MG63 (cell line): ENCODE measurements at regions not wholly inside any gene's neighbourhood (a gene's known extent, or its start where the extent isn't known, plus 50 kb on each side); places are given as distances from the start of the nearest gene placed in this dataset.
"Not testable (repeated sequence)": the region's sequence is repeated elsewhere in the genome, so short reads cannot be mapped to it uniquely, and the experiment has no call there.

Experiments
- DNase-seq: peaks from one replicate; pipeline ENCODE4 v3.0.0-alpha.2; 2020
- H3K27me3 ChIP-seq: fragments of 250-450 bp; sonication (Bioruptor Pico); 2 replicates; pipeline ENCODE4 v1.5.1; 2020; ENCODE audit warnings: mild to moderate bottlenecking, moderate library complexity
- H3K36me3 ChIP-seq: fragments of 250-450 bp; sonication (Bioruptor Pico); 2 replicates; pipeline ENCODE4 v1.5.1; 2020; ENCODE audit warnings: mild to moderate bottlenecking, moderate library complexity
- H3K4me3 ChIP-seq: fragments of 250-450 bp; sonication (Bioruptor Pico); 2 replicates; pipeline ENCODE4 v1.5.1; 2020; ENCODE audit warnings: mild to moderate bottlenecking, moderate library complexity
- H3K9me3 ChIP-seq: fragments of 250-450 bp; sonication (Bioruptor Pico); 2 replicates; pipeline ENCODE4 v1.5.1; 2020; ENCODE audit warnings: mild to moderate bottlenecking, moderate library complexity

DNA sequence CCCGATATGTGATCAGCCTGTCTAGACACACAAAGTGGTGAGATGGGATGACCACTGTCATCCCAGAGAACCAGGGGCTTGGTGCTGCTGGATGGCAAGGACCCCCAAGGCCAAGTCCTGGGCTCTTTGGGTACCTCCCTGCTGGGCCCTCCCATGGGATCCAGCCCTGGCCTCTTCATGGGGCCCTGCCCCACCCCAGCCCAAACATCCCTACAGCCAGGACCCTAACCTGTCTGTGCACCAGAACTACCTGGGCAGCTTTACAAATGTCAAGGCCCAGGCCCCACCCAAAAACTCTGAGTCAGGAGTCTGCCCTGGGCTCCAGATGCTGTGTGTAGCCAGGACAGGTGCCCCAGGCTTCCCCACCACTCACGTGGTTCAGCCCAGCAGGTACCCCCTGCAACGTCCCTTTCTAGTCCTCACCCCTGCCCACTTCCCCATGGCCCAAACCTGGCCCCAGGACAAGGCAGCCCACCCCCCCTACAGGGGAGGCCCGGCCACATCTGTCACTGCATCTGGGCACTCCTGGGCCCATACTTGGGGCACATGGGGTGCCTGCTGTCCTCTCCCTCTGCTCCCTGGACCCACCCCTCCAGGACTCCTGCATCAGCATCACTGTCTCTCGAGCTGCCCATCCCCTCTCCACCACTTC, 233.5 kb downstream of the TUBA3C start:
- no peak overlapping the region for H3K4me3 ChIP-seq
- no peaks in the 10 kb centered on the region for H3K36me3 ChIP-seq
- H3K27me3 ChIP-seq, result no peaks in the 10 kb centered on the region
- H3K9me3 ChIP-seq, result no peaks in the 10 kb centered on the region
- DNase-seq, result no peak

DNA sequence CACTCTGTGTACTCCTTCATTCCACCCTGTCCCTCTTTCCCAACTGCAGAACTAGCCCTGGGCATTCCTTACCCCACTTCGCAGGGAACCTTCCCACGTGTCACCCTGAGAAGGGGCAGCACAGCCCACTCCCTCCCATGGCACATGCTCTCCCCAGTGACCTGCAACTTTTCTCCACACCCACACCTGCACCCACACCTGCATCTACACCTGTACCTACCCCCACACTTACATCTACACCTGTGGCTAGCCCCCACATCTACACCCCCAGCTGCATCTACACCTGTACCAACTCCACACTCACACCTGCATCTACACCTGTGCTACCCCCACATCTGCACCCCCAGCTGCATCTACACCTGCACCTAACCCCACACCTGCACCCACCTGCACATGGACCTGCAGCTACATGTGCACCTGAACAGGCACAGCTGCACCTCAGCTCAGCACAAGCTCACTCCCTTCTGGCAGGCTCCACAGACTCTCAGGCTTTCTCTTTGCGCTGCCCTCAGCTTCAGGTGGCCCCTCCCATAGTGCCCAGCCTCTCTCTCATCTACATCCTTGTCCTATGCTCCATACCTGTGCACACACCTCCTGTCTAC, 234.1 kb downstream of the TUBA3C start:
- Histone ChIP-seq H3K27me3 (no peaks in the 10 kb centered on the region), H3K4me3 (no peak overlapping the region), H3K9me3 (no peaks in the 10 kb centered on the region), H3K36me3 (no peaks in the 10 kb centered on the region)
- no peak for DNase-seq

DNA sequence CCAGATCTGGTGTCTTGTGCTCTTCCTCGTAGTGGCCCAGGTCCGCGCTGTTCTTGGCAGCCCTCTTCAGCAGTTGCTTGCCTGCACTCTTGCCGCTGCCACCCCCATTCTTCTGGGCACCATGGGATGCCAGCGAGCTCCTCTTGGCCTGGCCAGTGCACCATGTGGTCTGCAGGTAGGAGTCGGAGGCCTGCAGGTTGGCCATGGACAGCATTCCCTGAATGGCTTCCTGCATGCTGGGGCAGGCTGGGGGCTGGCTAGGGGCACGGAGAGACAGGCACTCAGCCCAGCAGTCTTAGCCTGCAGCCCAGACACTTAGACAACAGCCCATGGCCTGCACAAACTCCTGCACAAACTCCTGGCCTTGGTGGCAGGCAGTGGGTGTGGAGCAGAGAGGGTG, 234.9 kb downstream of the TUBA3C start:
- H3K9me3 ChIP-seq, result no peaks in the 10 kb centered on the region
- no peak for DNase-seq
- H3K36me3 ChIP-seq, result no peaks in the 10 kb centered on the region
- no peaks in the 10 kb centered on the region for H3K27me3 ChIP-seq
- no peak overlapping the region for H3K4me3 ChIP-seq

DNA sequence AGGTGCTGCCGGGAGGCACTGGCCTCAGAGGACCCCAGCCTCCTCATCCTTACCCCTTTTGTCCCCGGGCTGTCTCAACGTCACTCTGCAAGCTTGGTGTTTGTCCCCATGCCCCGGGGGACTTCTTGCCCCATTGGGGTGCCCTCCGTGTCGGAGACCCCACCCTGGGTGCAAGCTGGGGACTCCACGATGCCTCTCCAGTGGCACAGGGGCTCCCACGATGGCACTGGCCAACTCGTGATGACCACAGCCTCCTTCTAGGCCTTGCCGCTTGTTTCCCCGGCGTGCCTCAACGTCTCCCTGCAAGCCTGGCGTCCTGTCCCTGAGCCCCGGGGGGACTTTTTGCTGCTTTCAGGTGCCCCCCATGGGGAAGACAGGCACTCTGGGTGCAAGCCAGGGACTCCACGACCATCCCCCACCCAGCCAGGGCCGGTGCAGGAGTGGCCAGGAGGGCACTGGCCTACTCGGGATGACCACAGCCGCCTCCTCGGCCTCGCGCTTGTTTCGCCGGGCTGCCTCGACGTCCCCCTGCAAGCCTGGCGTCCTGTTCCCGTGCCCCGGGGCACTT, 237.0 kb downstream of the TUBA3C start:
- H3K27me3 ChIP-seq, result no peaks in the 10 kb centered on the region
- no peaks in the 10 kb centered on the region for H3K9me3 ChIP-seq
- DNase-seq, result no peak

DNA sequence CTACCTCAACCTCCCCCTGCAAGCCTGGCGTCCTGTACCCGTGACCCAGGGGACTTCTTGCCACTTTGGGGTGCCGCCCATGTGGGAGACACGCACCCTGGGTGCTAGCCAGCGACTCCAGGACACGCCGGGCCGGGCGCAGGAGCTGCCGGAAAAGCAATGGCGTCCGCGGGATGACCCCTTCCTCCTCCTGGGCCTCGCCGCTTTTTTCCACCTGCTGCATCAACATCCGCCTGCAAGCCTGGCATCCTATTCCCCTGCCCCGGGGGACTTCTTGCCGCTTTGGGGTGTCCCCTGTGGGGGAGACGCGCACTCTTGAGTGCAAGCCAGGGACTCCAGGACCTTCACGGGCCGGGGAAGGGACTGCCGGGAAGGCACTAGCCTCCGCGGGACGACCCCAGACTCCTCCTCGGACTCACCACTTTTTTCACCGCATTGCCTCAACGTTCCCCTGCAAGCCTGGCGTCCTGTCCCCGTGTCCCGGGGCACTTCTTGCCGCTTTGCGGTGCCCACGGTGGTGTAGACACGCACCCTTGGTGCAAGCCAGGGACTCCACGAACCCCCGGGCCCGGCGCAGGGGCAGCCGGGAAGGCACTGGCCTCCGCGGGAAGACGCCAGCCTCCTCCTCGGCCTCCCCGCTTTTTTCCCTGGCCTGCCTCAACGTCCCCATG, 237.8 kb downstream of the TUBA3C start:
- Histone ChIP-seq H3K9me3 (no peaks in the 10 kb centered on the region), H3K36me3 (no peaks in the 10 kb centered on the region), H3K27me3 (no peaks in the 10 kb centered on the region), H3K4me3 (no peak overlapping the region)
- DNase-seq, result no peak

More for the DNA sequence above, 237.0 kb downstream of the TUBA3C start:
- no peaks in the 10 kb centered on the region for H3K36me3 ChIP-seq
- no peak overlapping the region for H3K4me3 ChIP-seq

DNA sequence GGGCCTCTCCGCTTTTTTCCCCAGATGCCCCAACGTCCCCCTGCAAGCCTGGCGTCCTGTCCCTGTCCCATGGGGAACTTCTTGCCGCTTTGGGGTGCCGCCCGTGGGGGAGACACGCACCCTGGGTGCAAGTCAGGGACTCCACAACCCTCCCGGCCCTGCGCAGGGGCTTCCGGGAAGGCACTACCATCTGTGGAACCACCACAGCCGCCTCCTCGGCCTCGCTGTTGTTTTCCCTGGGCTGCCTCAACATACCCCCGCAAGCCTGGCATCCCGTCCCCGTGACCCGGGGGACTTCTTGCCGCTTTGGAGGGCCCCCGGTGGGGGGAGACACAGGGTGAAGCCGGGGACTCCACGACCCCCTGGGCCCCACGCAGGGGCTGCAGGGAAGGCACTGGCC, 238.4 kb downstream of the TUBA3C start:
- H3K36me3 ChIP-seq, result no peaks in the 10 kb centered on the region
- H3K4me3 ChIP-seq, result no peak overlapping the region
- no peak for DNase-seq
- H3K9me3 ChIP-seq, result no peaks in the 10 kb centered on the region
- H3K27me3 ChIP-seq, result no peaks in the 10 kb centered on the region

DNA sequence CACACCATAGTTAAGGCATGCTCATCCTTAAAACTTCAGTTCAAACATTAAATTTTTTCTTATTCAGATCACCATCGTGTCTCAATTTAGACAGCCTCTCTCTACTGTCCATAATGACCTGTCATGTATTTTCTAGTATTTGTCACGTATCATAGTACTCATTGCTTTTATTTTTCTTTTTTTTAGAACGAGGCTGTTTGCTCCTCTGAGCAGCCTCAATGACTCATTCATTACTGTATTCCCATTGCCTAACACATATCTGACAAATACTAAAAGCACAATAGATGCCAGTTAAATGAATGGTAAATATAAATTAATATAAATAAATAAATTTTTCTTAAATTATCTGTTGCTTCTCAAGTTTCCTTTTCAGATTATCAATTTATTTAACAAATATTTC, 245.5 kb downstream of the TUBA3C start:
- Histone ChIP-seq H3K36me3 (no peaks in the 10 kb centered on the region), H3K27me3 (no peaks in the 10 kb centered on the region), H3K4me3 (no peak overlapping the region), H3K9me3 (no peaks in the 10 kb centered on the region)
- no peak for DNase-seq

DNA sequence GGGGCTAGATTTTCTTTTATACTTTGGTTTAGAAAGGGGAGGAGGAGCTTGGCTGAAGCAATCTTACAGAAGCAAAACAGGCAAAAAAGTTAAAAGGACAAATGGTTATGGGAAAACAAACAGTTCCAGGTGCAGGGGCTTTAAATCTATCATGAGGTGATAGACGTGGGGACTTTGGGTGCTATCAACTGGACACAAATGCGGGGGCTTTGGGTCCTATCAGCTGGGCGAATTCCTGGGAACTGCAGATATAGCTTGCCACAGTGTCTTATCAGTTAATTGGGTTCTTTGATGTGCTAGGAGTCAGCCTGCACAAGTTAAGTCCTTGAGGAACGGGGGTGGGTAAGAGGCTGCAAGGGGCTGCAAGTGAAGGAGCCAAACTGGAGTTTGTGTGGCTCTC, 260.6 kb downstream of the TUBA3C start:
- H3K36me3 ChIP-seq, result no peaks in the 10 kb centered on the region
- H3K9me3 ChIP-seq, result no peaks in the 10 kb centered on the region

DNA sequence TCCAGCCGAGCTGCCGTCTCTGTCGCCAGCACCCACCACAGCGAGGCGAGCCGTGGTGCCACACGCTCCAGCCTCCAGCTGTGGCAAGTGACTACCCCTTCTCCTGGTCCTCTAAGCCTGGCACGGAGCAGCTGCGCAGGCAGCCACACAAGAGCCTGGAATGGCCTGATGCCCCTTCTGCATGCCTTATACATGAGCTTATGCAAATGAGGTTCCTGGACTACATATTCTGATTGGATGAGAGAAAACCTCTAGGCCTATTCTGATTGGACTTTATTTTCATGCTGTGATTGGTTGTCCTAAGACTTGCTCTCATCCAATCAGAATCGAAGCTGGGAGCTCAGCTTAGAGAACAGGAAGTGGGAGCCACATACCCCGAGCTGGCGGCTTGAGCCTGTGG, 276.5 kb downstream of the TUBA3C start:
- H3K27me3 ChIP-seq, H3K4me3 ChIP-seq, H3K36me3 ChIP-seq, H3K9me3 ChIP-seq, DNase-seq: not testable (repeated sequence)

More for the DNA sequence above, 260.6 kb downstream of the TUBA3C start:
- Histone ChIP-seq H3K4me3 (no peak overlapping the region), H3K27me3 (no peaks in the 10 kb centered on the region)
- DNase-seq, result no peak

DNA sequence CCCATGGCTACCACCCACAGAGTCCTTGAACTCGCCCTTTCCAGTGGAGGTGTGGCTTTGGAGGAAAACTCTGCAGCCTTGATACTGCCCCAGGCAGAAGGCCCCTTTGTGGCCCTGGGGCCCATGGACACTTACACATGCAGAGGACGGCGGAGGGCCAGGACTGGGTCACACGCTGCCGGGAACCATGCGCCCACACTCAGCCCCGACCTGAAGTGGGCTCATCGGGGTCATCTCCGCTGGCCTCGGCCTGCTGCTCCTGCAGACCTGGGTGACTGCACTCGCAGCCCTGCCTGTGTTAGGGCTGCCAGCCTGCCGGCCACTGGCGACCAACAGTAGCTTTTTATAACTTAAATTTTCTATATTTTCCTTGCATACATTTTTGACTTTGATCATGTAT, 286.2 kb downstream of the TUBA3C start:
- H3K4me3 ChIP-seq, H3K27me3 ChIP-seq, H3K9me3 ChIP-seq, H3K36me3 ChIP-seq, DNase-seq: not testable (repeated sequence)

DNA sequence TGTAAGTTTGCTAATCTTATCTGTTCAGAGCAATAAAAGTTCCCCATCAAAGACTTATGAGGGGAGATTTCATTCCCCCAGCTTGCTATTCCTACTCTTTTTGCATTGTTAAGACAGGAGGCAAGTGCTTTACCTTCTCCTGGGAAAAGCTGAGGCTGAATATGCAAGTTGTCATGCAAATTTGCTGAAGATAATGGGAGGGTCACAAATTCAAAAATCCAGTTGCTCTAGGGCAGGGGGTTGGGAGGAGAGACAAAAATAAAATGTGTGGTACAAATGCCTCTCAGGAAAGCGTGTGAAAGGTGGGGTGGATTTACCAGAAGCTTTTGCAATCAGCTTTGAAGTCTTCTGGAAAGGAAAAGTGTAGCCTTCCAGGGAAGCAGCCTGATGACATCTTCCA, 290.4 kb downstream of the TUBA3C start:
- not testable (repeated sequence) for H3K27me3 ChIP-seq, H3K9me3 ChIP-seq, DNase-seq, H3K36me3 ChIP-seq, H3K4me3 ChIP-seq

DNA sequence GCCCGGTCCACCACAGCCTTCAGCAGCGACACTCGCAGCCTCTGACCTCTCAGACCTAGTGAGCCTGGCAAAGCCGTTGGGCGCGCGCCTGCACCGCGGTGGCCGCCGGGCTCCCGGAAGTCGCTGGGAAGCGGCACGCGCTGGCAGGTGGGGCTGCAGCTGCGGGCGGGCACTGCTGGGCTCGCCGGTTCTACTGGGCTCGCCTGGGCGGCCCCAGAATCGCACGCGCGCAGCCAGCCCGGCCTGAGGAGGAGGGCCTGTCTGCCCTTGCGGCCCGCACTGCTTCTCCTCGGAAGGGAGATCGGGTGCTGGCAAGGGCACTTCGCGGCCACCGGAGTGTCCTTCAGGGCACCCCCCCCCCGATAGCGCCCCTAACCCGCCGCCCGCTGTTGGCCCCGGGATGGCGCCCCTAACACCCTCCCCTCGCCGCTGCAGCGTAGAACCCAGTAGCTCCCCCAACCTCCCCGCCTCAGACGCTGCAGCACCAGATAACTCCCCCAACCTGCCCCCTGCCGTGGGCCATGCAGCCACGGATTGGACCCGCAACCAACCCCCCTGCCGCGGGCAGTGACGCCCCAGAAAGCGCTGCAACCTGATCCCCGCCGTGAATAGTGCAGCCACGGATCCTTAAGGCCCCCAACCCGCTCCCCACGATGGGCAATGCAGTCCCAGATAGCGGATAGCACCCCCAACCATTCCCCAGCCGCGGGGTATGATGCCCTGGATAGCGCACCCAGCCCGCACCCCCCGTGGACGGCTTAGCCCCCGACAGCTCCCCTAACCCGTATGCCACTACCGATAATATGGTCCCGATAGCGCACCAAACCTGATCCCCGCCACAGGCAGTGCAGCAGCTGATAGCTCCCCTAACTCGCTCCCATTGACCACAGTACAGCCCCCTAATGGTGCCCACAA, 306.5 kb downstream of the TUBA3C start:
- H3K27me3 ChIP-seq, H3K9me3 ChIP-seq, H3K36me3 ChIP-seq, DNase-seq, H3K4me3 ChIP-seq: not testable (repeated sequence)

DNA sequence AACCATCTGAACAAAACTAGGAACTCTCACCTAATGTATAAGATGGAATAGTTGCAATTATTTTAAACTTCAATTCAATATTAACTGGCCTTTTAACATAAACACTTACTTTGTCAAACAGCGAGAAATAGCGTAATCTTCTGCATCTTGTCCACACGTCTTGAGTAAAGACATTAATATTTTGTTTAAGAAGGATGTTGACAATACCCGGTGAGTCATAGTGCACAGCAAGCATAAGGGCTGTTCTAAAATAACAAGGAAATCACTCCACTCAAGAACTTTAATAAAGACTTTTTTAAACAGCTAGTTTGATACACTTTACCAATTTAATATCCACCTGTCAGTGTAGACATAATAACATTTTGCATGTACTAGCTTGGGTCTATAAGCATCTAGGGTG, 311.1 kb downstream of the TUBA3C start:
- not testable (repeated sequence) for H3K36me3 ChIP-seq, H3K27me3 ChIP-seq, H3K4me3 ChIP-seq, H3K9me3 ChIP-seq, DNase-seq

DNA sequence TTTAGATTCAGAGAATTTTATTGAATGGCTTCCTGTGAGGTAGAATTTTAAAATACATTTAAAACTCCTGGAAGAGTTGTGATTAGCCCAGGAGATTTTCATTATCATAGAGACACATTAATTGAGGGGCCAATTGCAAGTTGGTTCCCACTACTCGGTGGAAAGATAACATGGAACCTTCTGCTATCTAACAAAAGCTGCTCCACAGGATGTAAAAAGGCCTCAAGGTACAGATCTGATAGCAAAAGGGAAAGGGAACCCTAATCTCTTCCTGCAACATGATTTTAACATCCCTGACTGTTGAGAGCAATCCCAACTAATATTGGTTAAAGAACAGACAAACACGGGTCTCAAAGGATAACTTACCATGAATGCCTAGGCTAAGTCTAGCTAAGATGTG, 312.3 kb downstream of the TUBA3C start:
- not testable (repeated sequence) for H3K27me3 ChIP-seq, H3K9me3 ChIP-seq, H3K36me3 ChIP-seq, DNase-seq, H3K4me3 ChIP-seq

DNA sequence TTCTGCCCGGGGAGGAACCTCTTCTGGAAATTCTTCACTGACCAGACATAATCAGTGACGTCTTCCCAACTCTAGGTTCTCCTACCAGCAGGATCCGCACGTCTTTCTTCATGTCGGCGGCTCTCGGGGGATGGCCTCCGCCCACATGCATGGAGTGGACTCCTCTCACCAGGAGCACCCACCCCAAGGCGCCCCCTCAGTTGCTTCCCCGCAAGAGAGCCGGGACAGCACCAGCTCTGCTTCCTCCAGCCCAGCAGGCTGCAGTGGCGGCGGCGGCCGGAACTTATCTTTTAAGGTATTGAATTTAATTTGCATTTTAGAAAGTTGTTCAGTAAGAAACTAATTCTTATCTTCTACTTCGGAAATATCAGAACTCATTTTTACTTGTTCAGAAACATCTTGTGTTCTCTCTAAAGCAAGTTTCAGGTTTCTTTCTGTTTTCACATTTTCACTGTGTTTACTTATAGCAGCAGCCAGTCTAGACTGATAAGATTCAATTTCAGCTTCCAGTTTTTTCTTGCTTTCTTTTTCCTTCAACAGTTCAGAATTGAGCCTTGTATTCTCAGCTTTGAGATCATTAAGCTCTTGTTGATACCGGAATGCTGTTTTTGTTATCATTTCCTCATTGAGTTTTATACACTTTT, 343.5 kb downstream of the TUBA3C start:
- not testable (repeated sequence) for H3K9me3 ChIP-seq, H3K27me3 ChIP-seq, H3K4me3 ChIP-seq, H3K36me3 ChIP-seq, DNase-seq

DNA sequence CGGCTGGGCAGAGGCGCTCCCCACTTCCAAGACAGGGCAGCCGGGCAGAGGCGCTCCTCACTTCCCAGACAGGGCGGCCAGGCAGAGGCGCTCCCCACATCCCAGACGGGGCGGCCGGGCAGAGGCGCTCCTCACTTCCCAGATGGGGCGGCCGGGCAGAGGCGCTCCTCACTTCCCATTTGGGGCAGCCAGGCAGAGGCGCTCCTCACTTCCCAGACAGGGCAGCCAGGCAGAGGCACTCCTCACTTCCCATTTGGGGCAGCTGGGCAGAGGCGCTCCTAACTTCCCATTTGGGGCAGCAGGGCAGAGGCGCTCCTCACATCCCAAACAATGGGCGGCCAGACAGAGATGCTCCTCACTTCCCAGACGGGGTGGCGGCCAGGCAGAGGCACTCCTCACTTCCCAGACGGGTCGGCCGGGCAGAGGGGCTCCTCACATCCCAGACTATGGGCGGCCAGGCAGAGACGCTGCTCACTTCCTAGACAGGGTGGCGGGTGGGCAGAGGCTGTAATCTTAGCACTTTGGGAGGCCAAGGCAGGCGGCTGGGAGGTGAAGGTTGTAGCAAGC, 344.4 kb downstream of the TUBA3C start:
- not testable (repeated sequence) for H3K4me3 ChIP-seq, H3K9me3 ChIP-seq, H3K27me3 ChIP-seq, DNase-seq, H3K36me3 ChIP-seq
